Activated CD8-positive, alpha-beta T cell treated with anti-CD3 and anti-CD28 coated beads, Interleukin-2, amount 10 ng/mL, durations not matched to agents 7 days and 5 days (primary cell): ENCODE measurements at regions not wholly inside any gene's neighbourhood (a gene's known extent, or its start where the extent isn't known, plus 50 kb on each side); places are given as distances from the start of the nearest gene placed in this dataset.
"Not testable (repeated sequence)": the region's sequence is repeated elsewhere in the genome, so short reads cannot be mapped to it uniquely, and the experiment has no call there.

Source experiments
- ATAC-seq: fragments of 150-1000 bp; cut with Tn5 transposase; one replicate; pipeline ENCODE4 v1.10.0; 2021; ENCODE audit warnings: moderate library complexity
- CTCF ChIA-PET: fragments of 350-600 bp; sonication (Branson Sonifier 250); formaldehyde crosslinking; loops from one replicate; lab custom pipeline; 2021; ENCODE audit warnings: antibody characterized with exemption; lab: Charles Lee
- POLR2A ChIA-PET: fragments of 350-600 bp; sonication (Branson Sonifier 250); formaldehyde crosslinking; loops from one replicate; lab custom pipeline; 2021; ENCODE audit warnings: antibody characterized with exemption; lab: Charles Lee
- DNase-seq: peaks from one replicate; pipeline ENCODE4 v3.0.0-alpha.2; 2020
- H3K27ac Mint-ChIP-seq: one replicate; pipeline ENCODE4 v1.8.0; 2021; ENCODE audit warnings: mild to moderate bottlenecking, mixed read lengths
- H3K27me3 Mint-ChIP-seq: one replicate; pipeline ENCODE4 v1.8.0; 2021; ENCODE audit warnings: low read depth, mixed read lengths
- H3K36me3 Mint-ChIP-seq: one replicate; pipeline ENCODE4 v1.8.0; 2021; ENCODE audit warnings: low read depth, mixed read lengths
- H3K4me1 Mint-ChIP-seq: one replicate; pipeline ENCODE4 v1.8.0; 2021; ENCODE audit warnings: low read depth, mixed read lengths
- H3K4me3 Mint-ChIP-seq: one replicate; pipeline ENCODE4 v1.8.0; 2021; ENCODE audit warnings: mild to moderate bottlenecking, mixed read lengths
- H3K9me3 Mint-ChIP-seq: one replicate; pipeline ENCODE4 v1.8.0; 2022; ENCODE audit warnings: mixed read lengths; ENCODE audit not compliant: insufficient read depth

GRCh38 chr4:158353541-158354304 lies 143.4 kb downstream of the TMEM144 start:
- Mint-ChIP-seq H3K4me3 (no peak overlapping the region), H3K9me3 (no peaks in the 10 kb centered on the region), H3K27me3 (no peaks in the 10 kb centered on the region), H3K4me1 (no peaks in the 10 kb centered on the region), H3K27ac (no peak overlapping the region), H3K36me3 (no peaks in the 10 kb centered on the region)
- ChIA-PET POLR2A (no interaction called here), CTCF (no interaction called here)
- ATAC-seq (no peak), DNase-seq (no peak)

DNA sequence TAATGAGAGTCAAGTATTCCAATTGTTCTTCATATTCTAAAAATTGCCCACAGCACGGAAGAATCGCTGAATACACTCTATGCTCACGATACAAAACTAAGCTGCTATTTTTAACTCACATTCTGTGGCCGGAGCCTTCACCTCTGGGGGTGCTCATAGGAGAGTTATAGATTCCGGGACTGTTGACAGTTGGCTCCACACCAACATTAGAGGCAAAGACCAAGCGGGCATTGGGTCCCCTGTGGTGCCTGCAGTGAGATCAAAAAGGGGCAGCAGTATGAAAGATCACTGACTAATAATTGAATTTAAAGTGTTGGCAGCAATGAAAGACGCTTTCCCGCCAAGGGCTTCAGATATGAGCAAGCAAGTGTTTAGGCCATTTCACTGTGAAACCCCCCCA lies 146.0 kb downstream of the TMEM144 start:
- ChIA-PET POLR2A (no interaction called here), CTCF (no interaction called here)
- DNase-seq, result no peak
- H3K4me3 Mint-ChIP-seq, result no peak overlapping the region
- ATAC-seq, result no peak
- H3K27me3 Mint-ChIP-seq, result no peaks in the 10 kb centered on the region
- H3K36me3 Mint-ChIP-seq, result no peaks in the 10 kb centered on the region
- H3K27ac Mint-ChIP-seq, result no peak overlapping the region
- no peaks in the 10 kb centered on the region for H3K4me1 Mint-ChIP-seq
- H3K9me3 Mint-ChIP-seq, result peaks cover 4% of the 10 kb centered on the region

GRCh38 chr4:158367932-158368441 lies 153.7 kb upstream of the RXFP1 start:
- H3K9me3 Mint-ChIP-seq, ATAC-seq, H3K4me1 Mint-ChIP-seq, CTCF ChIA-PET, POLR2A ChIA-PET, H3K4me3 Mint-ChIP-seq, H3K27me3 Mint-ChIP-seq, H3K27ac Mint-ChIP-seq, DNase-seq, H3K36me3 Mint-ChIP-seq: not testable (repeated sequence)

DNA sequence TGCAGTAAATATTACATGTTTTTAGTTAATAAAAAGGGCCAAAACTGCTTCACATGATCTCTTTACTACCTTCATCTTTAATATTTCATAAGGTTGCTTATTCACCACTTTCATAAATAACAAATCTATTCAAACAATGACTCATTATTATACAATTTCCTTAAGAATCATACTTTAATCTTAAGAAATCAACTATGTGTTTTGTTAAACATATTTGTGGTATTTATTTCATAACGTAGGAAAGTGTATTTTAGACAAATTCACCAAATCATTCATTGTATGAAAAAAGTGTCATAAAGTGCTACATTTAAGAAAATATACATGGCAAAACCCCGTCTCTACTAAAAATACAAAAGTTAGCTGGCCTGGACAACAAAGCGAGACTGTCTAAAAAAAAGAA lies 150.5 kb upstream of the RXFP1 start:
- ATAC-seq (no peak), DNase-seq (no peak)
- POLR2A ChIA-PET, result no interaction called here
- no peaks in the 10 kb centered on the region for H3K4me1 Mint-ChIP-seq
- CTCF ChIA-PET, result no interaction called here
- H3K27me3 Mint-ChIP-seq, result no peaks in the 10 kb centered on the region
- no peak overlapping the region for H3K27ac Mint-ChIP-seq
- H3K9me3 Mint-ChIP-seq, result no peaks in the 10 kb centered on the region
- no peaks in the 10 kb centered on the region for H3K36me3 Mint-ChIP-seq
- no peak overlapping the region for H3K4me3 Mint-ChIP-seq

DNA sequence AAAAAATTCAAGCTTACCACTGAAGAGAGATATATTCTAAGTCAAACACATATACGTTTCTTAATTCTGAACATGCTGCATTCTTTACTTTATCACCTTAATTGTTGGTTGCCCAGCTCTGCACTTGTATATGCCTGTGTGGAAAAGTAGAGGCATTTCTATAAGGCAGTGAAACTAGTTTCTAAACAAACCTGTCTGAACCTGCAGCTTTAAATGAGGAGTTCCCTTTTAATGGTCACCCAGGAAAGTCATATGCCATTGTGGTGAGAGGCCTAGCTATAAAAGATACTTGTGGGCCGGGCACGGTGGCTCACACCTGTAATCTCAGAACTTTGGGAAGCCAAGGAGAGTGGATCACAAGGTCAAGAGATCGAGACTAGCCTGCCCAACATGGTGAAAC lies 147.4 kb upstream of the RXFP1 start:
- H3K27me3 Mint-ChIP-seq, result no peaks in the 10 kb centered on the region
- H3K4me1 Mint-ChIP-seq, result no peaks in the 10 kb centered on the region
- POLR2A ChIA-PET, result no interaction called here
- ATAC-seq (no peak), DNase-seq (no peak)
- H3K36me3 Mint-ChIP-seq, result no peaks in the 10 kb centered on the region
- no peak overlapping the region for H3K4me3 Mint-ChIP-seq
- H3K27ac Mint-ChIP-seq, result no peak overlapping the region
- CTCF ChIA-PET, result no interaction called here
- no peaks in the 10 kb centered on the region for H3K9me3 Mint-ChIP-seq

DNA sequence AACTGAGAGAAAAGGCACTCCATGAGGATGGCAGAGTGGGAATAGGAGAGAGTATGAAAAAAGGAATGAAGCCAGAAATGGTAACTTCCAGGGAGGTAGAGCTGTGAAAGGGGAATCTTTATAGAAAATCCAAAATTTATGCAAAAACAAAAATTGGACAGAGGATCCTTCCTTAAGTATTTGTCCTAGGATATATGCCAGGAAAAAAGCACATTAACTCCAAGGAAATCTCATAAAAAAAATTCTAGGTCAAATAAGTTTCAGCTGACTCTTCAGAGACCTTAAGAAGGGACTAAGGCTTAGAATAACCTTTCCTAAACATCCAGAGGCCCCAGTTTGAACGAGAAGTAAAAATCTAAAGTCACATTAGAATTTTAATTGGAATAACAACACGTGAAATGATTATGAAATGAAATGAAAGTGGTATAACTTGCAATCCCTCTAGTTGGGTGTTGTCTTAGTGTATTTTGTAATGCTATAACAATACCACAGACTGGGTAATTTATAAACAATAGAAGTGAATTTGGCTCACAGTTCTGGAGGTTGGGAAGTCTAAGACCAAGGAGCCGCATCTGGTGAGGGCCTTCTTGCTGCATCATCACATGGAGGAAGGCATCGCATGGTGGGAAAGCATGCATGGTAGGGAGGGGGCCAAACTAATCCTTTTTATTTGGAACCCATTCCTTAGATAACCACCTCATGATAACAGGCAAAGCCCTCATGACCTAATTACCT lies 145.4 kb upstream of the RXFP1 start:
- H3K36me3 Mint-ChIP-seq, result no peaks in the 10 kb centered on the region

GRCh38 chr4:158384414-158384813 lies 137.3 kb upstream of the RXFP1 start:
- Mint-ChIP-seq H3K4me1 (no peaks in the 10 kb centered on the region), H3K9me3 (no peaks in the 10 kb centered on the region), H3K27ac (no peak overlapping the region), H3K27me3 (no peaks in the 10 kb centered on the region), H3K36me3 (no peaks in the 10 kb centered on the region), H3K4me3 (no peak overlapping the region)
- ChIA-PET POLR2A (no interaction called here), CTCF (no interaction called here)
- DNase-seq (no peak), ATAC-seq (no peak)

More for the DNA sequence above, 145.4 kb upstream of the RXFP1 start:
- DNase-seq, result no peak
- Mint-ChIP-seq H3K4me1 (no peaks in the 10 kb centered on the region), H3K9me3 (no peaks in the 10 kb centered on the region), H3K27ac (no peak overlapping the region), H3K4me3 (no peak overlapping the region), H3K27me3 (no peaks in the 10 kb centered on the region)
- CTCF ChIA-PET, result no interaction called here
- ATAC-seq, result no peak
- POLR2A ChIA-PET, result no interaction called here

DNA sequence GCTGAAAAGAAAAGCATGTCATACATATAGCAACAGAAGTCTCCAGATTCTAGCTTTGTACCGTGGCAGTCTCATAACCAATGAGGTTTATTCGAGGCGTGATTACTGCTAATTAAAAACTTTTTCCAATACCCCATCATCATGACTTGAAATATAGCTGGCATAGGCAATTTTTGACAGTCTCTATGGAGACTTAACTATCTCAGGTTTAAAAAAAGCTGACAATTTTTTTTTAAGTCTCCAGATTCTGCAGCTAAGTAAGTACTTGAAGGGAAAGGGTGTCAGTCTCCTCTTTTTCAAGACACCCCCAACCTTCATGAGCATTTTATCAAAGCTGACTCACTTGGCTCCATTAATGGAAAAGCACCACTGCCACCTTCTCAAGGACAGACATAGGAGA lies 126.3 kb upstream of the RXFP1 start:
- no peaks in the 10 kb centered on the region for H3K9me3 Mint-ChIP-seq
- H3K4me1 Mint-ChIP-seq, result no peaks in the 10 kb centered on the region
- no peaks in the 10 kb centered on the region for H3K36me3 Mint-ChIP-seq
- no peak overlapping the region for H3K4me3 Mint-ChIP-seq
- no peak overlapping the region for H3K27ac Mint-ChIP-seq
- POLR2A ChIA-PET, result no interaction called here
- ATAC-seq (no peak), DNase-seq (no peak)
- H3K27me3 Mint-ChIP-seq, result no peaks in the 10 kb centered on the region
- CTCF ChIA-PET, result no interaction called here

- Mint-ChIP-seq H3K36me3 (no peaks in the 10 kb centered on the region), H3K27me3 (no peaks in the 10 kb centered on the region), H3K4me3 (no peak overlapping the region), H3K4me1 (no peaks in the 10 kb centered on the region), H3K27ac (no peak overlapping the region), H3K9me3 (no peaks in the 10 kb centered on the region)
- CTCF ChIA-PET, result no interaction called here
- ATAC-seq (no peak), DNase-seq (no peak)
- POLR2A ChIA-PET, result no interaction called here
Measured at GRCh38 chr4:158395889-158396288, 125.8 kb upstream of the RXFP1 start.

GRCh38 chr4:158397781-158398180 lies 123.9 kb upstream of the RXFP1 start:
- no peaks in the 10 kb centered on the region for H3K36me3 Mint-ChIP-seq
- DNase-seq, result no peak
- ChIA-PET CTCF (no interaction called here), POLR2A (no interaction called here)
- H3K4me3 Mint-ChIP-seq, result no peak overlapping the region
- no peaks in the 10 kb centered on the region for H3K4me1 Mint-ChIP-seq
- no peaks in the 10 kb centered on the region for H3K9me3 Mint-ChIP-seq
- H3K27me3 Mint-ChIP-seq, result no peaks in the 10 kb centered on the region
- no peak for ATAC-seq
- no peak overlapping the region for H3K27ac Mint-ChIP-seq

- ATAC-seq, DNase-seq, H3K9me3 Mint-ChIP-seq, H3K4me3 Mint-ChIP-seq, H3K27ac Mint-ChIP-seq, H3K27me3 Mint-ChIP-seq, H3K36me3 Mint-ChIP-seq, CTCF ChIA-PET, POLR2A ChIA-PET, H3K4me1 Mint-ChIP-seq: not testable (repeated sequence)
Measured at GRCh38 chr4:158407961-158408360, 113.7 kb upstream of the RXFP1 start.

DNA sequence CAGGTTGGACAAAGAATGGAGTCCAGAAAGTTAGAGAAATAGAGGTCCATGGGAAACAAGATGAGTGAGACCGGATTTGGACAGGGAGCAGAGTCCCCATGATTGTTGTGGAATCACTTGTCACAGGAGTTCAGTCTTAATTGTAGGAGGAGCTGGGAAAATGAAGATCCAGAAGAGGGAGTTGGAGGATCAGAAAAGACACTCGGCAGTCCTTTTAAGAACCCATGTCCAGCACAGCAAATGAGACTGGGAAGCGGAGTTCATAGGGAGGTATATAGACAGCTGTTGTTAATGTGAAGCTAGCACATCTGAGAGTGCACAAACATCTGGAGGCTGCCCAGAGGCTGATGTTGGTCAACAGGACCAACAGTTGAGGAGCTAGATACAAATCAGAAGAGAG lies 111.4 kb upstream of the RXFP1 start:
- Mint-ChIP-seq H3K4me3 (no peak overlapping the region), H3K36me3 (no peaks in the 10 kb centered on the region), H3K9me3 (no peaks in the 10 kb centered on the region), H3K27ac (no peak overlapping the region), H3K4me1 (no peaks in the 10 kb centered on the region), H3K27me3 (no peaks in the 10 kb centered on the region)
- CTCF ChIA-PET, result no interaction called here
- ATAC-seq, result no peak
- POLR2A ChIA-PET, result no interaction called here
- DNase-seq, result no peak
